ENCODE measurements at regions not wholly inside any gene's neighbourhood (a gene's known extent, or its start where the extent isn't known, plus 50 kb on each side); places are given as distances from the start of the nearest gene placed in this dataset.

GRCh38 chr4:104593019-104593418, 98.3 kb upstream of the CXXC4 start:
- no peak for TF ChIP-seq CTCF (IDR thresholded peaks at IDR 0.05)
- no peak for TF ChIP-seq POLR2A (IDR thresholded peaks at IDR 0.05; ENCODE audit: low read depth)
- no peak for TF ChIP-seq POLR2AphosphoS5 (IDR thresholded peaks at IDR 0.05)
- no peak for TF ChIP-seq EP300 (IDR thresholded peaks at IDR 0.05)
- peak overlapping the region; percentile 27 to 40 (median 36) for H3K27ac ChIP-seq (replicated peaks in 1 of 4)
- peak overlapping the region in 3 of 4 donors; percentile 24 to 42 (median 35) for H3K4me3 ChIP-seq
- intact Hi-C loops (cut with DNase I) = no loop called here
- no peaks in the 10 kb centered on the region for H3K9me3 ChIP-seq
- H3K27me3 ChIP-seq = no peaks in the 10 kb centered on the region
- 42% methylated on average over 7 of the region's 7 CpGs for WGBS
- H3K36me3 ChIP-seq = no peaks in the 10 kb centered on the region
- DNase-seq (ENCODE audit: extremely low spot score) = no peak
- H3K4me1 ChIP-seq = peaks cover 13 to 27% (median 24%) of the 10 kb centered on the region in 4 donors

GRCh38 chr4:104596189-104596588, 101.5 kb upstream of the CXXC4 start:
- Histone ChIP-seq H3K27ac (replicated peaks in 1 of 4) (no peak overlapping the region), H3K27me3 (no peaks in the 10 kb centered on the region), H3K4me3 (no peak overlapping the region), H3K4me1 (peaks cover 9 to 26% (median 24%) of the 10 kb centered on the region in 4 donors), H3K9me3 (no peaks in the 10 kb centered on the region), H3K36me3 (no peaks in the 10 kb centered on the region)
- intact Hi-C loops (cut with DNase I) = no loop called here
- 78% methylated on average over 5 of the region's 5 CpGs for WGBS
- no peak for DNase-seq (ENCODE audit: extremely low spot score)
- TF ChIP-seq CTCF (IDR thresholded peaks at IDR 0.05) (no peak), POLR2A (IDR thresholded peaks at IDR 0.05; ENCODE audit: low read depth) (no peak), EP300 (IDR thresholded peaks at IDR 0.05) (no peak), POLR2AphosphoS5 (IDR thresholded peaks at IDR 0.05) (no peak)

GRCh38 chr4:104615496-104615895, 120.8 kb upstream of the CXXC4 start:
- H3K27ac ChIP-seq (replicated peaks in 1 of 4) = no peak overlapping the region
- WGBS = 63% methylated on average over 1 of the region's 1 CpG
- intact Hi-C loops (cut with DNase I) = no loop called here
- H3K9me3 ChIP-seq = peaks cover 0 to 7% (median 3%) of the 10 kb centered on the region in 4 donors
- H3K4me1 ChIP-seq = peaks cover 4 to 13% (median 6%) of the 10 kb centered on the region in 4 donors
- H3K4me3 ChIP-seq = no peak overlapping the region
- DNase-seq (ENCODE audit: extremely low spot score) = no peak
- no peaks in the 10 kb centered on the region for H3K27me3 ChIP-seq
- no peak for TF ChIP-seq POLR2A (IDR thresholded peaks at IDR 0.05; ENCODE audit: low read depth)
- no peak for TF ChIP-seq POLR2AphosphoS5 (IDR thresholded peaks at IDR 0.05)
- no peak for TF ChIP-seq CTCF (IDR thresholded peaks at IDR 0.05)
- no peak for TF ChIP-seq EP300 (IDR thresholded peaks at IDR 0.05)
- no peaks in the 10 kb centered on the region for H3K36me3 ChIP-seq

GRCh38 chr4:104615926-104616325, 121.2 kb upstream of the CXXC4 start:
- peaks cover 4 to 13% (median 6%) of the 10 kb centered on the region in 4 donors for H3K4me1 ChIP-seq
- H3K9me3 ChIP-seq = peaks cover 0 to 7% (median 1%) of the 10 kb centered on the region in 4 donors
- no peaks in the 10 kb centered on the region for H3K36me3 ChIP-seq
- H3K27ac ChIP-seq (replicated peaks in 1 of 4) = peak overlapping the region; percentile 2 to 54 (median 30)
- H3K4me3 ChIP-seq = peak overlapping the region in 1 of 4 donors; percentile 6
- intact Hi-C loops (cut with DNase I) = no loop called here
- TF ChIP-seq CTCF (IDR thresholded peaks at IDR 0.05) = no peak
- TF ChIP-seq EP300 (IDR thresholded peaks at IDR 0.05) = no peak
- no peaks in the 10 kb centered on the region for H3K27me3 ChIP-seq
- no peak for DNase-seq (ENCODE audit: extremely low spot score)
- 88% methylated on average over 2 of the region's 2 CpGs for WGBS

GRCh38 chr4:104616401-104616820, 121.7 kb upstream of the CXXC4 start:
- intact Hi-C loops (cut with DNase I) = no loop called here
- DNase-seq (ENCODE audit: extremely low spot score) = no peak
- 58% methylated on average over 6 of the region's 6 CpGs for WGBS
- H3K9me3 ChIP-seq = peaks cover 0 to 7% (median 0%) of the 10 kb centered on the region in 4 donors
- no peak for TF ChIP-seq CTCF (IDR thresholded peaks at IDR 0.05)
- TF ChIP-seq EP300 (IDR thresholded peaks at IDR 0.05) = no peak
- TF ChIP-seq POLR2AphosphoS5 (IDR thresholded peaks at IDR 0.05) = no peak
- TF ChIP-seq POLR2A (IDR thresholded peaks at IDR 0.05; ENCODE audit: low read depth) = no peak
- peaks cover 4 to 13% (median 6%) of the 10 kb centered on the region in 4 donors for H3K4me1 ChIP-seq
- H3K27me3 ChIP-seq = no peaks in the 10 kb centered on the region
- H3K27ac ChIP-seq (replicated peaks in 1 of 4) = peak overlapping the region; percentile 2 to 54 (median 30)
- peak overlapping the region in 3 of 4 donors; percentile 6 to 32 (median 26) for H3K4me3 ChIP-seq
- no peaks in the 10 kb centered on the region for H3K36me3 ChIP-seq

Measured in esophagus muscularis mucosa (tissue), 4 donors.